ENCODE measurements at regions not wholly inside any gene's neighbourhood (a gene's known extent, or its start where the extent isn't known, plus 50 kb on each side); places are given as distances from the start of the nearest gene placed in this dataset.

DNA sequence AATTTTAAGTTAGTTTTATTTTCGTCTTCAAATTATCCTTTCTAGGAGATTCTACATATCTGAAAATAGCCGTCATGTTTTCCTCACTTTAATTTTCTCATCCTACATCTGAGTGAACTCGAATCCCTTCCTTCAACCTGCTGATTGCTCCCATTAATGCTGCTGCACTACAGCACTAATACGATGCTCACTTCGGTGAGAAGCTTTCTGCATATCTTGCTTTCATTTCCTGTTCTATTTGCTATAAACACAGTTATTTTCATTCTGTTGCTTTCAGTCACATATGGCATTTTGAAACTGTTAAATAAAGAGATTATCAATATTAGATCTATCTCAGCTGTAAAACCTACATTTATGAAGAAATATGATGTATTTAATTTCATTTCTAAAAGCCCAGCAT lies 749.2 kb downstream of the EFNA5 start:
- TF ChIP-seq, protein P1, sequence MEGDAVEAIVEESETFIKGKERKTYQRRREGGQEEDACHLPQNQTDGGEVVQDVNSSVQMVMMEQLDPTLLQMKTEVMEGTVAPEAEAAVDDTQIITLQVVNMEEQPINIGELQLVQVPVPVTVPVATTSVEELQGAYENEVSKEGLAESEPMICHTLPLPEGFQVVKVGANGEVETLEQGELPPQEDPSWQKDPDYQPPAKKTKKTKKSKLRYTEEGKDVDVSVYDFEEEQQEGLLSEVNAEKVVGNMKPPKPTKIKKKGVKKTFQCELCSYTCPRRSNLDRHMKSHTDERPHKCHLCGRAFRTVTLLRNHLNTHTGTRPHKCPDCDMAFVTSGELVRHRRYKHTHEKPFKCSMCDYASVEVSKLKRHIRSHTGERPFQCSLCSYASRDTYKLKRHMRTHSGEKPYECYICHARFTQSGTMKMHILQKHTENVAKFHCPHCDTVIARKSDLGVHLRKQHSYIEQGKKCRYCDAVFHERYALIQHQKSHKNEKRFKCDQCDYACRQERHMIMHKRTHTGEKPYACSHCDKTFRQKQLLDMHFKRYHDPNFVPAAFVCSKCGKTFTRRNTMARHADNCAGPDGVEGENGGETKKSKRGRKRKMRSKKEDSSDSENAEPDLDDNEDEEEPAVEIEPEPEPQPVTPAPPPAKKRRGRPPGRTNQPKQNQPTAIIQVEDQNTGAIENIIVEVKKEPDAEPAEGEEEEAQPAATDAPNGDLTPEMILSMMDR (IDR thresholded peaks at IDR 0.05; ENCODE audit: low read depth, low read length, missing control alignments) = no peak
- no peak overlapping the region for H3K4me3 ChIP-seq (ENCODE audit: low read depth, low read length)
- in situ Hi-C loops (cut with HindIII; ENCODE audit: low sequenced_read_pairs) = no loop called here
- DNase-seq (ENCODE audit: low read depth) = no peak

DNA sequence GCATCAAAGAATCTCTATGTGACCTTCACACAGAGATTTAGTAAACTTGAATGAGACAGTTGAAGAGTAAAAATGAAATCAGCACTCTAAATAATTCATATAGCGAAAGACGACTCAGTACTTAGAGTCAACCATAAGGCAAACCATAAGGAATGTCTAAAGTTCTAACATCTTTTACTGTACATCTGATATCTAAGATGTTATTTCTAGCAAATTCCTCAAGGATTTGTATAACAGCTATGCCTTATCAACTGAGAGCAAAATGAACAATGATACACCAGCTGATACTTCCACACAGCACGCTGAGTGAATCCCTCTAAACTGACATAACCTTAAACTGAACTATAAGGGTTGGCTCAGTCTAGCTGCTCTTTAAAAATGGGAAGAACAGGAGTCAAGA lies 760.3 kb downstream of the EFNA5 start:
- TF ChIP-seq, protein P1 (IDR thresholded peaks at IDR 0.05; ENCODE audit: low read depth, low read length, missing control alignments) = no peak
- in situ Hi-C loops (cut with HindIII; ENCODE audit: low sequenced_read_pairs) = no loop called here
- DNase-seq (ENCODE audit: low read depth) = no peak
- no peak overlapping the region for H3K4me3 ChIP-seq (ENCODE audit: low read depth, low read length)

DNA sequence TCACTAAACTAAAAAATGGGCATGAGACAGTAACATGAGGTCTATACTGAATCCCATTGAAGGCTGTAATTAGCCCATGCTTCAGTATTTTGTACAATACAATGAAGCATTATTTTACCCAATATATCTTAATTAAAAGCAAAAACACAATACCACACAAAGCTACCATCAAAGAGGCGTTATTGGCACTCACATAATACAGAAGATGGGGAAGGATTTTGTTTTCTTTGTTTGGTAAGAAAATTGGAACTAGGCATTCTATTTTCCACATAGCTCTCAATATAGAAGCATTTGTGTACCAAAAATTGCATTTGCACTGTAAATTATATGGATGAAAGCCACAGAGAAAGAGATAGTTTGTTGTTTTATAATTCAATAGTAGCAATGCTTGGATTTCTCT lies 761.0 kb downstream of the EFNA5 start:
- in situ Hi-C loops (cut with HindIII; ENCODE audit: low sequenced_read_pairs) = no loop called here
- DNase-seq (ENCODE audit: low read depth) = no peak
- TF ChIP-seq, protein P1 (IDR thresholded peaks at IDR 0.05; ENCODE audit: low read depth, low read length, missing control alignments) = no peak
- H3K4me3 ChIP-seq (ENCODE audit: low read depth, low read length) = no peak overlapping the region

DNA sequence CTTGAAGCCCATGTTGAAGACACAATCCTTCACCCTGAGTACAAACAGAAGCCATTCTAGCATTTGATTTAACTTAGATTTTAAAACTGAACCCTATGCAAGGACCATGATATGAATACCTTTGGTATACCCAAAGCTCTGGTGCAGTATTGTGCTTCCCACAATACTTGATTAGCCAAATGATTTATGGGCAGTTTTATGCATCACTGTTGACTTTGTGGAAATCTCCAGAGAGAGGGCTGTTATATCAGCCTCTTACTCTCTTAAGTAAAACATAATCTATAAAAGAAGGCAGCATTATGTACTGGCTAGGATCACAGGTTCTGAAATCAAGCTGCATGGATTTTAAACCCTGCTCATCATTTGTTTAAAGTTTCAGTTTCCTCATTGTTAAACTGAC lies 762.8 kb downstream of the EFNA5 start:
- TF ChIP-seq, protein P1 (IDR thresholded peaks at IDR 0.05; ENCODE audit: low read depth, low read length, missing control alignments) = no peak
- in situ Hi-C loops (cut with HindIII; ENCODE audit: low sequenced_read_pairs) = no loop called here
- no peak for DNase-seq (ENCODE audit: low read depth)
- H3K4me3 ChIP-seq (ENCODE audit: low read depth, low read length) = no peak overlapping the region

DNA sequence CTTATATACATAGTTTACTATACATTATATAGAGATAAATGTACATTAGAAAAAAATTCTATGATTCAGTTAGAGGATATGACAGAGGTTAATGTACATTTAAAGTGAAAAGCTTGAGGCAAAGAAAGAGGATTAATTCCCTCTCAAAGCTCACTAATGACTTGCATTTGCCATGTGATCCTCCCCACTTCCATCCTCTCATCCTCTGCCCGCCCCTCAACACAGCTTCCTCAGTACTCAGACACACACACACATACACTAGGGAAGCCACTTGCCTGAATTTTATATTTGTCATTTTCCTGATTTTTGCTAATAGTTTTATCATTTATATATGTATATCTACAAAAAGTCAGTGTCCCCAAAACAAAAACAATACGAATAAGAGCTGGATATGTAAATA lies 764.5 kb downstream of the EFNA5 start:
- DNase-seq (ENCODE audit: low read depth) = no peak
- no peak overlapping the region for H3K4me3 ChIP-seq (ENCODE audit: low read depth, low read length)
- TF ChIP-seq, protein P1 (IDR thresholded peaks at IDR 0.05; ENCODE audit: low read depth, low read length, missing control alignments) = no peak
- in situ Hi-C loops (cut with HindIII; ENCODE audit: low sequenced_read_pairs) = no loop called here

DNA sequence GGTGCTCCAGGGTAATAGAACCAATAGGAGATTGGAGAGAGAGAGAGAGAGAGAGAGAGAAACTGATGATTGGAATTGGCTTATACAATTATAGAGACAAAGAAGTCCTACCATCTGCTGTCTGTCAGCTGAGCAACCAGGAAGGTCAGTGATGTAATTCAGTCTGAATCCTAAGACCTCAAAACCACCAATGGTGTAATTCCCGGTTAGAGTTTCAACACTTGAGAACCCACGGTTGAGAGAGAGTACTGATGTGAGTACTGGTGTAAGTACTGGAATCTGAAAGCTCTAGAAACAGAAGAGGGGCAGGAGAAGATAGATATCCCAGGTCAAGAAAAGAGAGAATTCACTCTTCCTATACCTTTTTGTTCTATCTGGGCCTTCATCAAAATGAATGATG lies 775.8 kb downstream of the EFNA5 start:
- no peak for DNase-seq (ENCODE audit: low read depth)
- in situ Hi-C loops (cut with HindIII; ENCODE audit: low sequenced_read_pairs) = no loop called here
- TF ChIP-seq, protein P1 (IDR thresholded peaks at IDR 0.05; ENCODE audit: low read depth, low read length, missing control alignments) = no peak
- no peak overlapping the region for H3K4me3 ChIP-seq (ENCODE audit: low read depth, low read length)

DNA sequence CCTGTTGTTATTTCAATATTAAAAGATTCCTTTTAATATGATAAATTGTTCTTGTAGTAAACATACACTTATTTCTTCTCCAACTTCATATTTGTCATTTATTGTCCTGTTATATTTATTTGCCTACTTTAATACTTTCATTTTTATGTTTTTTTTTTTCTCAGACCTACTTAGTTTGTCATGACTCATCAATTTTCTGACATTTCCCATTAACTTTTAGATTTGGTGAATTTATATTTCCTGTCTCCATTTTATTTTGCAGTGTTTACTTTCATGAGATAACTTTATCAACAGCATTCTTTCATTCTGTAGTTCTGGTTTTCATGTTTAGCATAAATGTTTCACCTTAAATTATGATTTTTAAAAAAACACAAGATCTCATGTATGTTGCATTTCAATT lies 788.7 kb downstream of the EFNA5 start:
- DNase-seq (ENCODE audit: low read depth) = no peak
- in situ Hi-C loops (cut with HindIII; ENCODE audit: low sequenced_read_pairs) = no loop called here
- H3K4me3 ChIP-seq (ENCODE audit: low read depth, low read length) = no peak overlapping the region
- TF ChIP-seq, protein P1 (IDR thresholded peaks at IDR 0.05; ENCODE audit: low read depth, low read length, missing control alignments) = no peak
